ENCODE measurements at regions not wholly inside any gene's neighbourhood (a gene's known extent, or its start where the extent isn't known, plus 50 kb on each side); places are given as distances from the start of the nearest gene placed in this dataset.

DNA sequence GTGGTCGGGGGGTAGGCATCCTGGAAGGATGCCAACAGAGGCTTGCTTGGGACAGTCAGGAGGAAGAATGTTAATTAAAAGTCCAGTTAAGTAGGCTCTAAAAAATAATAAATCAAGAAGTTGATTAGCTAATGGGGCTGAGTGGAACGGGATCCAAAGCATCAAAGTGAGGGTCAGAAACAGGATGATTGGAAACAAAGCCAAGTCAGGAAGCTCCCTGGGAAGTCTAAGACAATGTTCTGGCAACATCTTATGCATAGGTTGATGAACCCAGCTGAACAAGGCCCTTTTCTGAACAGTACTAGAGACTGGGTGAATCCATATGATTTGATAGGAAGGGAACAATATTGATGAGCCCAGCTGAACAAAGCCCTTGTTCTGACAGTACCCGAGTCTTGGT lies 50.2 kb upstream of the STARD4 start (continued):
- TF ChIP-seq ZNF264 (CRISPR knock-in tag; IDR thresholded peaks at IDR 0.05), result no peak
- no peak for TF ChIP-seq TCF7L2 (IDR thresholded peaks at IDR 0.05; ENCODE audit: low read depth, low read length)
- TF ChIP-seq ZHX2 (IDR thresholded peaks at IDR 0.05; ENCODE audit: low read depth), result no peak
- TF ChIP-seq ZHX2 (CRISPR knock-in tag; IDR thresholded peaks at IDR 0.05; ENCODE audit: borderline replicate concordance), result no peak
- TF ChIP-seq, protein P1, sequence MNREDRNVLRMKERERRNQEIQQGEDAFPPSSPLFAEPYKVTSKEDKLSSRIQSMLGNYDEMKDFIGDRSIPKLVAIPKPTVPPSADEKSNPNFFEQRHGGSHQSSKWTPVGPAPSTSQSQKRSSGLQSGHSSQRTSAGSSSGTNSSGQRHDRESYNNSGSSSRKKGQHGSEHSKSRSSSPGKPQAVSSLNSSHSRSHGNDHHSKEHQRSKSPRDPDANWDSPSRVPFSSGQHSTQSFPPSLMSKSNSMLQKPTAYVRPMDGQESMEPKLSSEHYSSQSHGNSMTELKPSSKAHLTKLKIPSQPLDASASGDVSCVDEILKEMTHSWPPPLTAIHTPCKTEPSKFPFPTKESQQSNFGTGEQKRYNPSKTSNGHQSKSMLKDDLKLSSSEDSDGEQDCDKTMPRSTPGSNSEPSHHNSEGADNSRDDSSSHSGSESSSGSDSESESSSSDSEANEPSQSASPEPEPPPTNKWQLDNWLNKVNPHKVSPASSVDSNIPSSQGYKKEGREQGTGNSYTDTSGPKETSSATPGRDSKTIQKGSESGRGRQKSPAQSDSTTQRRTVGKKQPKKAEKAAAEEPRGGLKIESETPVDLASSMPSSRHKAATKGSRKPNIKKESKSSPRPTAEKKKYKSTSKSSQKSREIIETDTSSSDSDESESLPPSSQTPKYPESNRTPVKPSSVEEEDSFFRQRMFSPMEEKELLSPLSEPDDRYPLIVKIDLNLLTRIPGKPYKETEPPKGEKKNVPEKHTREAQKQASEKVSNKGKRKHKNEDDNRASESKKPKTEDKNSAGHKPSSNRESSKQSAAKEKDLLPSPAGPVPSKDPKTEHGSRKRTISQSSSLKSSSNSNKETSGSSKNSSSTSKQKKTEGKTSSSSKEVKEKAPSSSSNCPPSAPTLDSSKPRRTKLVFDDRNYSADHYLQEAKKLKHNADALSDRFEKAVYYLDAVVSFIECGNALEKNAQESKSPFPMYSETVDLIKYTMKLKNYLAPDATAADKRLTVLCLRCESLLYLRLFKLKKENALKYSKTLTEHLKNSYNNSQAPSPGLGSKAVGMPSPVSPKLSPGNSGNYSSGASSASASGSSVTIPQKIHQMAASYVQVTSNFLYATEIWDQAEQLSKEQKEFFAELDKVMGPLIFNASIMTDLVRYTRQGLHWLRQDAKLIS (CRISPR knock-in tag; IDR thresholded peaks at IDR 0.05), result no peak

Small RNA genes in the stretch of these regions (small RNA-seq; reads per million reads assigned to genes)
- gene AC008967.1 (ENCODE audit: insufficient read depth in 2 of 3, insufficient read length in 3 of 3, low read depth in 2 of 3, low replicate concordance in 1 of 3), result 0 reads per million in 3 experiments
- gene HMGN1P13 (ENCODE audit: insufficient read depth in 2 of 3, insufficient read length in 3 of 3, low read depth in 2 of 3, low replicate concordance in 1 of 3), result 0 reads per million in 3 experiments
